Occipital lobe (tissue), 1 donor: ENCODE measurements at regions not wholly inside any gene's neighbourhood (a gene's known extent, or its start where the extent isn't known, plus 50 kb on each side); places are given as distances from the start of the nearest gene placed in this dataset.

Source experiments
- DNase-seq: peaks from one replicate; lab custom pipeline; 2025; lab: John Stamatoyannopoulos, UW

DNA sequence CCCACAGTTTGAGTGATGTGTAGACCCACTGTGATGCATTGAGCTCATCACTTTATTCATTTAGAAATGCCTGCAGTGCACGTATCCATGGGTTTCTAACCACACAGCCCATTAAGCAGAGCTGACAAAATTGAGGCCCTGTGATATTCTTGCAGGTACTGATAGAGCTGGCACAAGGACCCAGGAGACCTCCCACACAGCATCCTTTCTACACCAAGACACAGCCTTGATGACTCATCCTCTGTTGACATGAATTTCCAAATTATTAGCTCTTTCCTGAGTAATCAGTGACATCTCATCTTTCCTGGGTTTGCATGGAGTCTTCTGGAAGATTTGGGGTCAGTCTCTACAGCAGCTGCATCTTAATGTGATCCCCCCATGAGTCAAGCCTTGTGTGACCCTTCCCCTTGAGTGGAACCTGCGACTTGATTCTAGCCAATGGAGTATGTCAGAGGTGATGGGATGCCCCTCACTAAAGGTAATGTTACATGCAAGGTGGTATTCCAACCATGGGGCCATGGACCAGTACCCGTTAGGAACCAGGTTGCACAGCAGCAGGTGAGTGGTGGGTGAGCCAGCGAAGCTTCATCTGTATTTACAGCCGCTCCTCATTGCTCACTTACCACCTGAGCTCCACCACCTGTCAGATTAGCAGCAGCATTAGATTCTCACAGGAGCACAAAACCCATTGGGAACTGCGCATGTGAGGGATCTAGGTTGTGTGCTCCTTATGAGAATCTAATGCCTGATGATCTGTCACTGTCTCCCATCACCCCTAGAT is 181.1 kb upstream of the ARL4C start:
- no peak for DNase-seq

DNA sequence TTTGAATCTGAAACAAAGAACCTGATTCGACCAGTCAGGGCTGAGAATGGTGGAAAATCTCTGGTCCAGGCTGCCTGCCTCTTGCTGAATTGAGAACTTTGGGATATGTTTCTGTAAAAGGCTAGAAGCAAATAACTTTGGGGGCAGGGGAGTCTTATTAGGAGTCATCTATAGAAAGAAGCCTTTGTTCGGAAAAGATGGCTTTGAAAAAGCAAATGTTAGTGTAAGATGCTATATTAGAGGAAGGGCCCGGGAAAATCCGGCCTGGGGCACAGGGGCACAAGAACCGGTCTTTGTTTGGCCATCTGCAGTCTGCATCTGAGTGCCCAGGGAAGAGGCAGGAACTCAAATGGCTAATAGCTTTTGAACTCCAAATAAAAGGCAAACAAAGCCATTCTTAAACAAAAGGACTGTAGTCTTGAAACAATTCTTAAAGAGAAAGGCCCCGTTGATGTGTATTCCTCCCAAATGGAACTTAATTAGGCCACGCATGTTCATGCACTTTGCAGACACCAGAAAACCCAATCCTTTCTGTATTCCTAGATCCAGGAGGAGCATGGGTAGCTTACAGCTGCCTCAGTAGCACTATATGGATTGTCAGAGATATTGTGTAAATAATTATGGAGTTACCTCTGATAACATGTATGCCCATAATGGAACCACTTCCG is 180.0 kb upstream of the ARL4C start:
- DNase-seq, result no peak

DNA sequence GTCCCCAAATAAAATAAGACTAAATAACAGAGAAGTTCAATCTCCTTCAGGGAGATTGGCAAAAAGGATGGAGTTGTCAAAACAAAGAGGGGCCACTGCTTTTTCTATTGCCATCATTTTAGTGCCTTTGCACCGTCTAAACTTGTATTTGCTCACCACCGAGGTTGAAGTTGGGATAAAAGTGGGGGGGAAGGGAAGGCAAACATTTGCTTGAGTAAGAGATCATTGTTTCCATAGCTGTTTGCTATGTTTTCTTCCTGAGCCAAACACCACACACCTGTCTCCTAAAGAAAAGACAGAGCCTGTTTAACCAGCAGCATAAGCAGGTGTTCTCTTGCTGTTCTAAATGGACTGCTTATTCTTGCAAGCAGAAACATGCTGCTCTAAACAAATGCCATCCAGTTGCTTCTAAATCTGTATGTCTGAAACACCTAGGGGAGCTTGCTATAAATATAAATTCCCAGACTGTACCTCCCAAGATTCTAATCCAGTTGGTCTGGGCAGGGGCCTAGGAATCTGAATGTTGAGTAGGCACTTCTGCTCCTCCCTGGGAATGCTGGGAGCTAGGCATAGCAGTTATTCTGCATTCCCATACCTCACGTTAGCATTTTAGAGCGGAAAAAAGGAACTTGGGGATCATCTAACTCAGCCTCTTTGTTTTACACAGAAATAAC is 179.4 kb upstream of the ARL4C start:
- no peak for DNase-seq

DNA sequence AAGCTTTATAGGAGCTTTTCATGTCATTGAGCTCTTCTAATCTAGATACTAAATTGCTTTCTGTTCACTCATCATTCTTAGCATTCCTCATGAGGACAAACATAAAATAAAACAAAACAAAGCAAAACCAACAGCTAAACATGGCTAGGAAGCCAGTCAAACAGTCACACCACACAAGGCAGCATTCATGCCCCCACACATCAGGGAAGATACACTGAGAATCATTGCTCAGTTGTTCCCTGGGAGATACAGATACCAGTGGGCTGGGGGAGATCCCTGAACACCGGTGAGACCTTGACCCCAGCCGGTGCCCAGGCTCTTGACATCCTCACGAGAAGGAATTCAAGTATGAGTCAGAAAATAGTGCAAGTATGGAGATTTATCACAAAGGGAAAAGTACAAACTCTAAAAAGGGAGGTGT is 177.9 kb upstream of the ARL4C start:
- DNase-seq, result no peak

DNA sequence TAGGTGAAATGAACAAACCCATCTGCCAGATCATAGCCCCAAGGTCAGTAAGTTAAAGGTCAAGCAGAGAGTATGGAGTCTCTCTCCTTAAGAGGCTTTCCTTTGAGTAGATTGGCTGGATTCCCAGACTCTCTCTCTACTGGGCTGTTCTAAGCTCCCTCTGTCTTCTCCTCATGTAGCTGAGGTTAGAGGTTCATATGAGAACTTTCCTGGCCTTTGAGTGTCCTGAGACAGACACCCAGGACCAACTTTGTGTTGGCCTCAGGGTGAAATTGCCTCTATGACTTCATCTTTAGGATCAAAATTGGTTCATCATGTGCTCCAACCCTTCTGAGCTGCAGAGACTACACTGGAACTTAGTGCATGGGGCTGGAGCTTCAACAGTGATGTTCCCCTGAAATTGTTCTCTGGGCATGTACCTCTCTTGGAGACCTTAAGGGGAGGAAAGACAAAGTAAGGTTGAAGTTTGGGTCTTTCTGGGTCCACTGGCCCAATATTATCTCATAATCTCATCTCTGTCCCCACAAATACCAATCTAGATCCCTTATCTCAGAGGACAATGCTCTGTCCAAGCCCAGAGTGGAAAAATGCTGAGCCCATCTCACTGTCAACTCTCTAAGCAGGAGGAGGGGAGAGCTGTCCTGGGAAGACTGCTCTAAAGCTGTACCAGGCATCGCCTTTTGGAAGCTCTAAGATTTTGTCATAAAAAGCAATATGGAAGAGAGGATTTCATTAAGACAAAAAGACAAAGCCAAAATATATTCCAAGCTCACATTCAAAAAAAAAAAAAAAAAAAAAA is 177.3 kb upstream of the ARL4C start:
- no peak for DNase-seq

- no peak for DNase-seq
Measured at GRCh38 chr2:234673501-234673900, 176.6 kb upstream of the ARL4C start.

- DNase-seq, result no peak
Measured at GRCh38 chr2:234672498-234673150, 175.7 kb upstream of the ARL4C start.

GRCh38 chr2:234671716-234672115 is 174.8 kb upstream of the ARL4C start:
- no peak for DNase-seq

GRCh38 chr2:234671231-234671630 is 174.3 kb upstream of the ARL4C start:
- no peak for DNase-seq

GRCh38 chr2:234670806-234671205 is 173.9 kb upstream of the ARL4C start:
- no peak for DNase-seq

GRCh38 chr2:234670052-234670451 is 173.2 kb upstream of the ARL4C start:
- no peak for DNase-seq

DNA sequence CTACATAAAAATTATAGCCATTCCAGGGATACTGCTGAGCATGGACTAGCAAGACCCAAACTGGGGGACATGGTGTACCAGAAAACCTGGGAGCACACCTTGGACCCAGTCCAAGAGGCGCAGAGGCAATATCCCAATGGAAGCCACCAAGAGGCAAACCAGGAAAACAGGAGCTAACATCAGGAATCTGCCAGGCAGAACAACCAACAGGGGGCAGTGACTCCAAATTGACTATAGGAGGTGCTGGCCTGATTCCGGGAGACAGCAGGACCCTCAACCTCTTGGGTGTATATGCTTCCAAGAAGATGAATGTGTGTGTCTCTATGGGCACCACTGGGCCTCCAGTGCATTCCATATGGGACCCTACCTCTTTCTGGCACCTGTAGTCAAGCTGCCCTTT is 172.7 kb upstream of the ARL4C start:
- no peak for DNase-seq

- no peak for DNase-seq
Measured at GRCh38 chr2:234669001-234669400, 172.1 kb upstream of the ARL4C start.

- DNase-seq, result no peak
Measured at GRCh38 chr2:234666911-234667310, 170.0 kb upstream of the ARL4C start.

- DNase-seq, result no peak
Measured at GRCh38 chr2:234665304-234665703, 168.4 kb upstream of the ARL4C start.

GRCh38 chr2:234661849-234662248 is 165.0 kb upstream of the ARL4C start:
- DNase-seq, result no peak

- DNase-seq, result no peak
Measured at GRCh38 chr2:234661175-234661574, 164.3 kb upstream of the ARL4C start.

DNA sequence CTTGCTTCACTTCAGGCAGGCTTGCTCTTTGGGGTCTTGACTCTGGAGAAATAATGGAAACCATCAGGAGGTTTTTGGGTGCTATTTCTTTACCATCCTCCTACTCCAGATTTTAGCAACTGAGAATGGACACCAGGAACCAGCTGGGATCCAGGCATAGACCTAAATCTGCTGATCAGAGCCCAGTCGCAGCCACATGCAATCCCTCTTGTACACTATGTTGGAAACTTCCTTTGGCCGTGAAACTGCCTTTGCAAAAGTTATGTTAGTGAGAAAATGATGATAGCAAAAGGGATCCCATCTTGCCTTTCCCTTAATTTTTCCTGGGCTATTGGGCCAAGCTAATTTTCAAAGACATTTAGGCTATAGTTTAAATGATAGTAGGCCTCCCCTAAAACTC is 158.8 kb upstream of the ARL4C start:
- no peak for DNase-seq

DNA sequence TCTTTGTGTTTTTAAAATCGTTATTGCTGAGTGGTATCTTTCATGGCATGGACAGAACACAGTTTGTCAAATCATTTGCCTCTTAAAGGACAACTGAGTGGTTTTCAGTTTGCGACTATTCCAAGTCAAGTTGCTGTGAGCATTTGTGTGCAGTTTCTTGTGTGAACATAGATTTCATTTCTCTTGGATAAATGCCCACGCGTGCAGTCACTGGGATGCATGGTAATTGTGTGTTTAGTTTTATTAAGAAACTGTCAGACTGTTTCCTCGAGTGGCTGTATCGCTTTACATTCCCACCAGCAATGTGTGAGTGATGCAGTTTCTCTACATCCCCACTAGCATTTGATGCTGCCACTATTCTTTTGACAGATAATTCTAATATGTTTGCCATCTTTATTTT is 154.0 kb upstream of the ARL4C start:
- no peak for DNase-seq

- no peak for DNase-seq
Measured at GRCh38 chr2:234649951-234650350, 153.1 kb upstream of the ARL4C start.

GRCh38 chr2:234643407-234643806 is 146.5 kb upstream of the ARL4C start:
- no peak for DNase-seq
